ENCODE measurements at regions not wholly inside any gene's neighbourhood (a gene's known extent, or its start where the extent isn't known, plus 50 kb on each side); places are given as distances from the start of the nearest gene placed in this dataset.

GRCh38 chr14:89660166-89660565 is 243.1 kb upstream of the FOXN3 start:
- DNase-seq (ENCODE audit: low spot score), result no peak

GRCh38 chr14:89658977-89659670 is 242.1 kb upstream of the FOXN3 start:
- no peak for DNase-seq (ENCODE audit: low spot score)

DNA sequence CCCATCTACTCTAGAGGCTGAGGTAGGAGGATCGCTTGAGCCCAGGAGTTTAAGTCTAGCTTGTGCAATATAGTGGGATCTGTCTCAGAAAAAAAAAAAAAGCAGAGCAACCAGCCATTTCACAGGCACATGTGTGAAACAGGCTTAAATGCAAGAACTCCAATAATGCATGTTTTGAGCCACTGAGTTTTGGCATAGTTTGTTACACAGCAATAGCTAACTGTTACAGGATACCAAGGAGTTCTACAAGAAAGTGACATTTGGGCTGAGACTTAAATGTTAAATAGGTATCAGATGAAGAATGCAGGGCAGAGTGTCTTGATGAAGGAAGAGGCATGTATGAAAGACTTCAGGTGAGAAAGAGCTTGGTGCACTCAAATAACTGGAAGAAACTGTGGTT is 240.0 kb upstream of the FOXN3 start:
- no peak for DNase-seq (ENCODE audit: low spot score)

- DNase-seq (ENCODE audit: low spot score), result no peak
Observed at GRCh38 chr14:89654998-89655397, 238.0 kb upstream of the FOXN3 start.

DNA sequence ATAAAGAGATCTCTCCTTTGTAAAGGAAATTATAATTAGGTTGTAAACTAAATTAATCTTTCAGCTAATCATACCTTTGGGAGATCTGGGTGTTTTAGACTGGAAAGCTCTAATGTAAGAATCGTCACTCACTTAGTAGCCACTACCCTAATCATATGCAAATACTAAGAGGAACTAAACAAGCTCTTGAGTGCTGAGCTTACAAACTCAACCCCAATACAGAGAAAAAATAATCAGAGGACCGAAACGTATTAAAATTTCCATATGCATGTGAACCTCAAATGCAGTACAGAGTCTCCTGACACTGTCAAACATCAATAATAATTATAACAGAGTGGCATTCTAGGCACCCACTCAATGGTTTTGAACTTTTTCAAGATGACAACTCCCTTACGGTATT is 235.3 kb upstream of the FOXN3 start:
- no peak for DNase-seq (ENCODE audit: low spot score)

DNA sequence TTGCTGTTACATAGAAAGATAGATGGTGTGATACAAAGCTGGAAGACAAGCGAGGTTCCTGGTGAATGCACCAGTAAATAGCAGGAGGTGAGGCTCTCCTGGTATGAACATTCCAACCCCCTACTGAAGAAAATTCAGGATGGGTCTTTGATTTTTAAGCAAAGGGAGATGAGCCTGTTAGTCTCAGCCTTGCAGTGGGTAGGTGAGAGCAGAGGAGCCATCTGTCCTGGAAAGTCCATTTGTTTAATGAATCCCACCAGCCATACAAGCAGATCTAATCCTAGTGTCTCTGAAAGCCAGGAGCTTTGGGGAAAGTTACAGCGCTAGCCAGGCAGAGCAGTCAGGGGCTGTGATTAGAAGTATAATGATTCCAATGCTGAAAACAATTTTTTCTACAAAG is 234.8 kb upstream of the FOXN3 start:
- DNase-seq (ENCODE audit: low spot score), result no peak

DNA sequence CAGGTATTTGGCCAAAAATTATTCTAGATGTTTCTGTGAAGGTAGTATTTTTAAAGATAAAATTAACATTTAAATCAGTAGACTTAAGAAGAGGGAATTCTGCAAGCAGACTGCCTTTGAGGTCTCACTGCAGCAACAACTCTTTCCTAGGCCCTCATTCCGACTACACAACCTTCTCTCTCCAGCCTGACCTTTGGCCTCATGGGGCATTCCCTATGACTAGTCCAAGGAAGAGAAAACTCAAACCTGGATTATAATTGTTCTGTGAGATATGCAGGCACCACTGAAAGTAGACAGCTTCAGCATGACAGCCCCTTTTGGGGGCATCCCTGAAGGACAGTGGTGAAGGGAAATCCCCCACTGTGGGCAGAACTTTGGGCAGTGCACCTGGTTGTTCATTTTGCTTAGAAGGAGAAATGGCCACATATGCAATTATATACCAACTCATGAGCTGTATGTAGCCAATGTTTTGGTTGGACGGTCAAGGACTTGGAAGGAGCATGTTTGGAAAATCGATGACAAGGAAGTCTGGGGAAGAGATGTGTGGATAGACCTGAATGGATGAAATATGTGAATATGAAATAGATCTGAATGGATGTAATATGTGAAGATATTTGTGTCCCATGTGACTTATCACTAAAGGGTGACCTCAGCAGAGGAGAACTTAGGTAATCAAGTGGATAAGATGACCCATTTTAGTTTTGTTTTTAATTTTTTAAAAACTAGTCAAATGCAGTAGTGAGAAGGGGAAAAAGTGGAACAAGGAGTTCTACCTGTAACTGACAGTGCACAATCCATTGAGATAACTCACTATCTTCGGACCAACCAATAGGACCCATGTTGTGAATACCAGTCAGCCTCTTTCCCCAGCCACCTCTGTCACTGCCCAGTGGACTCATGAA is 233.3 kb upstream of the FOXN3 start:
- DNase-seq (ENCODE audit: low spot score), result no peak

DNA sequence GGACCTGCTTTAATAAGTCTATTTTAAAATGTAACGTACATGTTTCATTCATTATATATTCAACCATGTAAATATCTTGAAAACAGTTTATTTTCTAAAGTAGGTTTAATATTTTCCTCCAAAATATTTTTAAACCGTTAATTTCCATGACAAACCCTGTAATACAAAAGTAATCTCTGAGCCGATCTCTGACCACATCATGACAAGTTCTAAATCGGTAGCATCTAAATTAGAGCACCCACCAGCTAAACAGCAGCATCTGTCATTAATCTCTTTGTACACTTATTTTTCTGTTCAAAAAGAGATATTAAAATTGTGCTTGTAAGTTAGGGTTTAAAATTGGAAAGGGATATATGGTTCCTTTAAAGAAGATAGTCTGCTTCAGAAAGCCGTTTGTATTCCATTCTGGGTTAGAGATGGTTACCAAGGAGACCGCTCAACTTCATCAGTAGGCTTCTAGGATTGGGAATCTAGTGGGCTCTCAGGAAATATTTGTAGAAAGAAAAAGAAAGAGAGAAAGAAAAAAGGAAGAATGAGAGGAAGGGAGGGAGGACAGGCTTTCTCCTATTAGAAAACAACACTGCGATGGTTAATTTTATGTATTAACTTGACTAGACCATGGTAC is 232.5 kb upstream of the FOXN3 start:
- no peak for DNase-seq (ENCODE audit: low spot score)

GRCh38 chr14:89648924-89649323 is 231.9 kb upstream of the FOXN3 start:
- DNase-seq (ENCODE audit: low spot score), result no peak

DNA sequence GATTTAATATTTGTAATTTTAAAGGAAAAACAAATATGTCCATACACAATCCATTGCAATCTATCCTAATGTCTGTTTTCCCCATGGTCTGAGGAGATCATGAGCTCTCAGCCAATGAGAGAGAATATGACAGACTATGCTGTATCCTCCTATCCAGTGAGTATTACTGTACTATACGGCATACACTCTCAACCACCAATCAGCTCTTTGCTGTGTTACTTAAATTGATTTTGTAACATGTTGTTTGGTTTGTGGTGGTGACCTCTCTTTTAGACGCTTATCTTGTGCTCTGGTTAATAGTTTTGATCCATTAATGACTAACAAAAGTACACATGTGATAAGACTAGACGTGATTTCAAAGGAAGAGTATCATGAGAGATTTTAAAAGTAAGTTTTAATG is 231.5 kb upstream of the FOXN3 start:
- DNase-seq (ENCODE audit: low spot score), result no peak

- DNase-seq (ENCODE audit: low spot score), result no peak
Observed at GRCh38 chr14:89646971-89647370, 229.9 kb upstream of the FOXN3 start.

GRCh38 chr14:89644641-89645040 is 227.6 kb upstream of the FOXN3 start:
- DNase-seq (ENCODE audit: low spot score), result no peak

DNA sequence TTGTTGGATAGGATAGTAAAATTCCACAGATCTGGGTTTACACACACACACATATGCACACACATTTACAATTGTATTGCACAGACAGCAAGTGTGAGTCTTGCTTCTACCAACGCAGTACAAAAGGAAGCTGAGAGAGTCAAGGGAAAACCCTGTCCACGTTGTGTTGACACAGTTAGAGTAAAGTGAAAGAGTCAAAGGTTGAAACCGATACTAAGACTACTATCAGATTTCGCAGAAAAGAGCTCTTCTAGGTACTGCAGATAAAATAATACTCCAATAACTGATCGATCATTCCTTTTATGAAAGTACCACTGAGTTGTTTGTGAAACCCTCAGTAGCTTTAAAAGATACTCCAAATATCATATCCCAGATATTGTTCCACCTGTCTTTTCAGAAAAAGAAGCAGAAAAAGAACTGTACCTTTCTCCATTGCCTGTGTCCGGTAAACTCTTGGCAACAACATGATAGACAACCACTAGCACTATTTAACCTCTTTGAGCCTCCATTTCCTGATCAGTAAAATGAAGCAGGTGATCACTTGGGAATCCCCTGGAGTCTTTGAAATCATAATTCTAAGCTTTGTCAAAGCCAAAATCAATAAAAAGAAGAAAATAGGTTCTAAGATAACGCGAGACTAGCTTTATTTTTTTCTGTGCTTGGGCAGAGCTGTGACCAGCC is 224.6 kb upstream of the FOXN3 start:
- DNase-seq (ENCODE audit: low spot score), result no peak

DNA sequence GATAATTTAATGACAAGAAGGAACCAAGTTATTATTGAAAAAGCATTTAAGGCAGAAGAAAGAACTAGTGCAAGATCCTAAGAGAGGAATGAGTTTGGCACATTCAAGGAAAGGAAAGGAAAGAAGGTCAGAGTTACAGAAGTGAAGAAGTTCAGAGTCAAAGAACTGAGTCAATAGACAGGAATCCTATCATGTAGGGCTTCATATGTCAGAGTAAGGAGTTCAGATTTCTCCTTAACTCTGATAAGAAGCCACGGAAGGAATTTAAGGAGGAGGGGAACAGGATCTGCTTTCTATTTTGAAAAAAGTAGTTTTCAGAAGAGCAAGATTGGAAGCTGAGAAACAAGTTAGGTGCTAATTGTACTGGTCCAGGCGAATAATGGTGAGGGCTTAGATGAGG is 223.1 kb upstream of the FOXN3 start:
- DNase-seq (ENCODE audit: low spot score), result no peak

DNA sequence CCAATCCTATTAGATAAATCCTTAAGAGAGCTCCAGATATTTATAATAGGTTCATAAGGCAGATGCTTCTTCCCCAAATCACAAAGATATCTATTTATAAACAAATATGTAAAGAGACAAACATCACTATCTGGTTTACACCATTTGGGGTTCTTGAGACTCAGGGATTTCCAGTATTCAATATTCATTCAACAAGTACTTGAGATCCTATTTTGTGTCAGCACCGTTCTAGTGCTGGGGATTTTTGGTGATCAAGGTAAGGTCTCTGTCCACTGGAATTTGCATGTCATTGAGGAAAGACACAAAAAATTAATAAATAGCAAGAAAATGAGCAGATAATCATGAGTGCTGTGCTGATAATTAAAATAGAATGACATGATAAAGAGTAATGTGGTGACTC is 222.7 kb upstream of the FOXN3 start:
- DNase-seq (ENCODE audit: low spot score), result no peak

DNA sequence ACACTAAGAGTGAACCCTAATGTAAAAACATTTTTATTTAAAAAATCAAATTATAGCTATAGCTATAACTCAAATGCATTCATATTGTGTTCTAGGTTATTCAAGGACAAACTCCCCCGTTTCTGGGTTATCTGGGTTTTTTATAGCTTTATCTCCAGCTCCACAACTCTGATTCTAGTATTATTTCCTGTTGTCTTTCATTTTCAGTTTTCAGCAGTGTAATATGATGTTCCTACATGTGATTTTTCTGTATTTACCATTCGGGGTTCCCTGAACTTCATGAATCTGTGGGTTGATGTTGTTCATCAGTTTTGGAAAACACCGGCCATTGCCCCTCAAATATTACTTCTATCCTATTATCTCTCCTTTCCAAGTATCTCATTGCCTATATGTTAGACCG is 221.9 kb upstream of the FOXN3 start:
- DNase-seq (ENCODE audit: low spot score), result no peak

DNA sequence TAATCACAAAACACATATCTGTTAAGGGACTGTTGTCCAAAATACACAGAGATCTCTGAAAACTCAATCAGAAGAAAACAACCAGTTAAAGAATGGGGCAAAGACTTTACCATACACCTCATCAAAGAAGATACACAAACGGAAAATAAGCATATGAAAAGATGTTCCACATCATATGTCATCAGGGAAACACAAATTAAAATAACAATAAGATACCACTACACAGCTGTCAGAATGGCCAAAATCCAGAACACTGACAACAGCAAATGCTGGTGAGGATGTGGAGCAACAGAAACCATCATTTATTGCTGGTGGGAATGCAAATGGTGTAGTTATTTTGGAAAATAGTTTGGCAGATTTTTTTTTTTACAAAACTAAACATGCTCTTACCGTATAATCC is 220.5 kb upstream of the FOXN3 start:
- no peak for DNase-seq (ENCODE audit: low spot score)

DNA sequence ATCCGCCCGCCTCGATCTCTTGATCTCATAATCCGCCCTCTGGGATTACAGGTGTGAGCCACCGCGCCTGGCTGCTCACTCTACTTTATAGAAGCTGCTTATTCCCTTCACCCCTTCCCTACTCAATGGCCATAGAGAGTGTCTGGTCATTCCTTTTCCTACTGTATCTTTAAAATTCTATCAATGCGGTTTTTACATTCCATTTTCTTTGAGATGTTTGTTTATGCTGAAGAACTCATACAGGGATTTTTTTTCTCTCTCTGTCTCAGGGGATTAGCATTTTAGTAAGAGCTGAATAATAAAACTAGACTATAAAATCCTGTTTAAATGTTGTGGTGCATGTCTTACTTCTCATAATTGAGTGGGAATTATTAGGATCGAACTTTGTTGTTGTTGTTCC is 218.6 kb upstream of the FOXN3 start:
- DNase-seq (ENCODE audit: low spot score), result no peak

DNA sequence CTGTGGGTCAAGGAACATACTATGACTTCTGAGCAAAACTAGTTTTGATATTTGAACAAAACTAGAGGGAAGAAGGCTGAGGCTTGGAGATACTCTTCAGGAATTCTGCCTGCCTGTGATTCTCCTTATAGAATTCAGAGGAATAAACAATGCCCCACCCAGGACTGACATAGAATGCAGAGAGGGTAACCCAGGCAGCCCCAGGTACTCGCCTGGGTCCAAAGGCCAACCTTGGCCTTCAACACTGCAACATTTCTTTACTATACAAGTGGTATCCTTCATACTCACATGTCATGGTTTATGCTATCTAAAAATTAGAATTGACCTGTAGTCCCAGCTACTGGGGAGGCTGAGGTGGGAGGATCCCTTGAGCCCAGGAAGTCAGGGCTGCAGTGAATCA is 217.0 kb upstream of the FOXN3 start:
- no peak for DNase-seq (ENCODE audit: low spot score)

GRCh38 chr14:89630101-89630829 is 213.2 kb upstream of the FOXN3 start:
- DNase-seq (ENCODE audit: low spot score), result no peak

- DNase-seq (ENCODE audit: low spot score), result no peak
Observed at GRCh38 chr14:89629383-89629782, 212.3 kb upstream of the FOXN3 start.

DNA sequence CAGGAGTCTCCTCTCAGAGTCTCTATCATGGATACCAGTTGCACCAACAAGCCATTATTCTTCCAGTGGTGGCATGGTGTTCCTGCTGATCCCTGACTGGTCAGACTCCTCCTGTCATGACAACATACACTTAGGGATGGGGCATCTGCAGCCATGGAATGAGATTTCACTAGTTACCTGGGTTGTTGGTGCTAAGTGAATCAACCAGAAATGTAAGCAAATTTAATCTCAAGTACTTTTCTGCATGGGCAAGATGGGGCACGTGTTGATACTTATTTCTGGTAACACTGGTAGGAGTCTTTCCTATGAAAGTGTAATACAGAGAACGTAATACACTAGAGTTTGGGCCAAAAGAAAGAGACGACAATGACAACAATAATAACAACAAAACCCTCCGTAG is 211.5 kb upstream of the FOXN3 start:
- no peak for DNase-seq (ENCODE audit: low spot score)

Measured in kidney capillary endothelial cell (primary cell).